ENCODE measurements at regions not wholly inside any gene's neighbourhood (a gene's known extent, or its start where the extent isn't known, plus 50 kb on each side); places are given as distances from the start of the nearest gene placed in this dataset.

DNA sequence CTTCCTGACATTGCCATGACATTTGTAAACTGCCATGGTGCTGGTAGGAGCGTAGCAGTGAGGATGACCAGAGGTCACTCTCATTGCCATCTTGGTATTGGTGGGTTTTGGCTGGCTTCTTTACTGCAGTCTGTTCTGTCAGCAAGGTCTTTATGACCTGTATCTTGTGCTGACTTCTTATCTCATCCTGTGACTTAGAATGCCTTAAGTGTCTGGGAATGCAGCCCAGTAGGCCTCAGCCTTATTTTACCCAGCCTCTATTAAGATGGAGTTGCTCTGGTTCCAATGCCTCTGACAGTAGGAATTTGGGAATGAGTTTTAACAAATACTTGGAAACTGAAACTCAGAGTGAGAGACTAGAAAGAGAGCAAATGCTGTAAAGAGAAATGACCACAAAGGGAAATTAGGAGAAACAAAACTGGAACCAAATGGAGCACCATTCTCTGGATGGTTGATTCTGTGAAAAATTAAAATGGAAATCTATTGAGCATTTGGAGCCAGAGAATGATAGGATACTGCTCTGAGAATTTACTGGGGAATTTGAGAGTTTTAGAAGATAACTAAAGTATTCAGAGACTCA is 50.1 kb upstream of the RHOU start:
- H3K4me3 Mint-ChIP-seq: no peak overlapping the region
- H3K9me3 Mint-ChIP-seq: no peaks in the 10 kb centered on the region
- ChIA-PET POLR2A (no interaction called here), CTCF (no interaction called here)
- H3K27ac ChIP-seq (ENCODE audit: low read length): no peak overlapping the region
- H3K4me3 ChIP-seq (ENCODE audit: control insufficient read depth in 1 of 2, extremely low read depth in 1 of 2, low read length in 1 of 2): no peak overlapping the region
- WGBS (ENCODE audit: insufficient coverage): 80% methylated on average over 1 of the region's 1 CpG
- peaks cover 0 to 15% of the 10 kb centered on the region in 2 experiments for H3K27me3 ChIP-seq (replicated peaks in 1 of 2; ENCODE audit: control insufficient read depth in 2 of 2, extremely low read depth in 1 of 2, insufficient read depth in 2 of 2, low read length in 1 of 2)
- no peak for DNase-seq
- H3K36me3 Mint-ChIP-seq: no peaks in the 10 kb centered on the region
- no peaks in the 10 kb centered on the region for H3K9me3 ChIP-seq
- no peak overlapping the region for H3K27ac Mint-ChIP-seq
- no peaks in the 10 kb centered on the region for H3K4me1 Mint-ChIP-seq
- no peaks in the 10 kb centered on the region for H3K4me1 ChIP-seq (ENCODE audit: control insufficient read depth in 1 of 2, extremely low read depth in 1 of 2, insufficient read depth in 2 of 2, low read length in 2 of 2)
- peaks cover 34 to 42% of the 10 kb centered on the region in 2 donors for H3K27me3 Mint-ChIP-seq
- ATAC-seq (replicated peaks in 1 of 4): no peak
- no peaks in the 10 kb centered on the region for H3K36me3 ChIP-seq (ENCODE audit: control insufficient read depth in 2 of 2, extremely low read depth in 1 of 2, insufficient read depth in 1 of 2, low read length in 1 of 2)

All from T-cell (primary cell).